GDM1 (cell line): ENCODE measurements at regions not wholly inside any gene's neighbourhood (a gene's known extent, or its start where the extent isn't known, plus 50 kb on each side); places are given as distances from the start of the nearest gene placed in this dataset.

Experiments
- DNase-seq: peaks from one replicate; lab custom pipeline; 2025; lab: John Stamatoyannopoulos, UW

DNA sequence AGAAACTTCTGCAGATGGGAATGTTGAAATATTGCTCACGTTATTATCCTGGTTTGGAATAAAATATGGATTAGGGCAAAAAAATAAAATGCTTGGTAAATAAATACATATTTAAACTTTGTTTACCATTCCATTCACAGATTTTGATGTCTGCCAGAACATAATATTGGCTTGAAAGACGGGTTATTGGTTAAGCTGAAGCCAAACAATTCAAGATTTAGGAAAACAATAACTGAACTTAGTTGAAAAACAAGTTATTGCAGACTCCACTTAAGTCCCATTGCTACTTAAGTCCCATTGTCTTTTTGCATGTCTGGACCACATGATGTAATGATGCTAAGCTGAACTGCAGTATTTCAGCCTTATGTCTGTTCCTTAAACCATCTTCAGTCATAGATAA, 722.5 kb downstream of the FAT4 start:
- no peak for DNase-seq

DNA sequence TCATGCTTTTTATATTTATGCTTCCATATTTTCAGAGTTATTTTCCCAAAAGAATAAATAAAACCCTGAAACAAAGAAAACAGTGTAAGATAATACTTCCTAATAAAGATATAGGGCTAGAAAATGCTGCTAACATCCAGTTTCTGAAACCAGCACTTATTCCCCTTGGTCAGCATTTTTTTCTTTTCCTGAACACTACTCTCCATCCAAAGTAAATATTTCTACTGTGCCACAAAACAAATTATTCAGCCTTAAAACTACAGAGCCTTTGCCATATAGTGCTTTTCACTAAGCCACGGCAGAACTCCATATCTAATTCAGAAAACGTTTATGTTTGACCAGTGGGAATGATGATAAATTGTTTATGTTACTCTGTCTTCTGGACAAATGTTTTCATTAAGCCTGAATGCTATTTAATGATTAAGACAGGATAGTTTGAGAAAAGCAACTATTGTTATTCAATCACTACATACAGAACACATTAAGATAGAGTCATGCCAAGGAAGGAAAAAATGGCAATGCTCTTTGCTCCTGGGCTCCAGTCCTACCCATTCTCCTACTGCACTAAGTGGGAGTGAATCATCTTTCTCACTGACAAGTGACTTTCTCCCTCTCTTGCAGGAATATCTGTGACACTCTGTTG, 723.9 kb downstream of the FAT4 start:
- DNase-seq, result no peak

DNA sequence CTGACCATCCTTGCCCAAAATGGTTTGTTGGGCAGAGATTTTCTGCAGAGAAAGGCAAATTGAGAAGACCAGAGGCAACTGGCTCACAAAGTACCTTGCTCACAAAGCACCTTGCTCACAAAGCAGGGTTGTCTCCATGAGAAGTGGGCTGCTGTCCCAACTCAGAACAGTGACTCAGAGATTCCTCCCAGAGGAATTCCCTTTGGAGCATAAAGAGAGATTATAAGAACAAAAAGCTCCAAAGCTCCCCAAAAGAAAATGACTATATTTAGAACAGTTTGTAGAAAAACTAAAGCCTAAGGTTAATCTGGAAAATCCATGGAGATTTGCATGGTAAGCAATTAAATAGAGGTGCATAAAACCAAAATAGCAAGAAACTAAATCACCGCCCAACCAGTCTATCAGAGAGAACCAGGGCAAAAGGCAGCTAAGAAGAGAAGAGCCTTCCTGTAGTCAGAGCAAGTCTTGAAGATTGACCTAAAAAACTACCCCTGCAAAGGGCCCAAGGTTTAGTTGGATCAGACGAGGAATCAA, 731.4 kb downstream of the FAT4 start:
- DNase-seq, result no peak

DNA sequence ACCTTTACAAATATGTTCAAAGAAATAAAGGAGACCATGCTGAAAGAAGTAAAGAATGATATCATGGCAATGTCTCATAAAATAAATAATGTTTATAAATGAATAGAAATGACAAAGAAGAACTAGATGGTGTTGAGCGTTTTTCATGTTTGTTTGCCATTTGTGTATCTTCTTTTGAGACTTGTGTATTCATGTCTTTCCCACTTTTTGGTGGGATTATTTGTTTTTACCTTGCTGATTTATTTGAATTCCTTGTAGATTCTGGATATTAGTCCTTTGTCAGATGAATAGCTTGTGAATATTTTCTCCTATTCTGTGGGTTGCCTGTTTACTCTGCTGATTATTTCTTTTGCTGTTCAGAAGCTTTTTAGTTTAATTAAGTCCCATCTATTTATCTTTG, 732.4 kb downstream of the FAT4 start:
- DNase-seq, result no peak

DNA sequence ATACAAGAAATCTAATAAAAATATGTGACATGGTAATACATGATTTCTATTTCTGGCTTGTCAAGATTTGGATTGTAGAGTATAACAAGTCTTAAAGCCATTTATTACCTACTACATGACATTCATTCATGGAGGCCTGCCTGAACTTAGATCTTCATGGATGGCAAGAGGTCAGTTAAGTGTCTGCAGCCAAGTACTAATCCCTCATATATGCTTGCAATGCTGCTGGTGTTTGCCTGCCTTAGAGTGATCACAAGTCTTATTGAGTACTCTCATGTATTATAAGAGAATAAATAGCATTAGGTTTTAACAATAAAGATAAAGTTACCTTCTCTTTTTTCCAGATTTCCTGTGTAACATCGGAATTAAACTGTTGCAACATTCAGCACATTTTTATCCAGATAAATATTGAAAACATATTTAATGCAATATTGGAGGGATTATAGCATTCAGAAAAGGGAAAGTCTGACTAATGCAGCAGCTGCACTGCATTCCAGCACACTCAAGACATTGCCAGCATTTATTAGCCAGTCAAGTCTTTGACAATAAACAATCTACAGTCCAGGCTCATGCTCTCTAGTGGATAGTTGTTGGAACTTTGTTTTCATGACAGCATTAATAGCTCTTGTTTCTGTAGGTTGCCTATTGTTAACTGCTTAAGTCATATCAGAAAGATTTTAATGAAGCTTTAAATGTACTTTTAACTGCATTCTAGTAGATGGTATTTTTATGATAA, 737.1 kb downstream of the FAT4 start:
- DNase-seq, result no peak

DNA sequence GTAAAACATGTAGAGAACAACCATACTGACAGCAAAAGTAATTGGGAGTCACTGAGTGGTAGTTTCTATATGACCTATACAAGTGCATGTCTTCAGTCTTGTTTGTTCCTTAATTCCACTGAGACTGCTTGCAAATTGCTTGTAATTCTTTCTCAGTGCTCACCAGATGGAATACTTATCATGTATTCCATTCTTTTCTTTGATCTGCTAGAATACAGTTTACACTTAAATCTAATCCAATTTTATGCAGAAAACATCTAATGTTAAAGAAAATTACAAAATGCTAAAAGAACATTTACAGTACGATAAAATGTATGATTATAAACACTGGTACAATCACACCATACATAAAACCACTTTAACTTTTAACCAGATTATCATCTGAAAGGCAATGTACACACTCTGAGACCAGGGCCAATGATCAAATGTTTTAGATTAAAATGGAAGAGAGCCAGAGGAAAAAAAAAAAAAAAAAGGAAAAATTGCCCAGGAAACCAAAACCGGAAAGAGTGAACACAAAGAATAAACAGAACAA, 741.4 kb downstream of the FAT4 start:
- DNase-seq, result no peak

DNA sequence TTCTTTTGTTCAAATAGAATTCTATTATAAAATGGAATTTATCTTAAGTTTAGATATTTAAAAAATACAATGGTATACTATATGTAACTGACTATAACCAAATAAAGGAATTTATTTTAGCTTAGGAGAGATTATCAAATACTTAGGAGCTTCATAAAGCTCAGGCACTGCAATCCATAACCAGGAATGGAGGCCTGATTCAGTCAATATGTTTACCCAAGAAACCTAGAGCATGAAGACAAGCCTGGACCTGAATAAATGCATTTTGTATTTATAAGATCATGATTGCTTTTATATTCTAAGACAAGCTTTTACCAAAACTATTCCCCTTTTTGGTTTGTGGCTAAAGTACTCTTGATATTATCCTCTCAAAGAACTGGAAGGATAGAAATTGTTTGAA, 742.6 kb downstream of the FAT4 start:
- DNase-seq, result no peak

DNA sequence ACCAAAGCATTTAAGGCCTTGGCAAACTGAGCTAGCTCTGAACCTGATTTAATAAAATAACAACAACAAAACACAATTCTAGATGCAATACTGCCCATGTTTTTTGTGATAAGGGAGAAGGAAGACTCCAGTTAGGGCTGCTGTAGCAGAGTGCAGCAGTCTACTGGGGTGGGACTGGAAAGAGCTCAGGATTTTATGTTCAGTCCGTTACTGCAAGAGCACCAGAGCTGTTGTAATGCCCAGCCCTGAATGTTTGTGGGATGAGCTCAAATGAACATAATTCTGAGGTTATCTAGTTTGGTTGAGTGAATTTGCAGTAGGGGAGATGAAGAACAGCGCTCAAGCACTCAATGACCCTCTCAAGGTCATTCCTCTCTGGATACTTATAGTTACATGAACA, 743.8 kb downstream of the FAT4 start:
- no peak for DNase-seq

DNA sequence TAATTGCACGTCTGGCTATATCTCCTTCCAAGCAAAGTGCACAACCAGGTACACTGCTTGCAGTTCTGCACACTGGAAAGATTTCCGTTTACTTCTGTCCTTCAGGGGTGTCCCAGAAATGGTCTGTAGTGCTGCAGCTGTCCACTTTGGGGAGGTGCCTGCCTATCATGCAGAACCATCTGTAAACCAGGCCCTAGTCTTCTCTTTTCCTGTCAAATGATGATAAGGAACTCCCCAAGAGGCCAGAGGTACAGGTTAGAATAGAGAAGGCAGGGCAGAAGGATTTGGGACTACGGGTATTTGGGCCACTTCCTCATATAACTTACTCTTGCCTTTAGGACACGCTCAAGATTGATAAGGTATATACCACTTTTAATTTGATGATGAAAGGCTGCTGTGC, 746.9 kb downstream of the FAT4 start:
- no peak for DNase-seq

DNA sequence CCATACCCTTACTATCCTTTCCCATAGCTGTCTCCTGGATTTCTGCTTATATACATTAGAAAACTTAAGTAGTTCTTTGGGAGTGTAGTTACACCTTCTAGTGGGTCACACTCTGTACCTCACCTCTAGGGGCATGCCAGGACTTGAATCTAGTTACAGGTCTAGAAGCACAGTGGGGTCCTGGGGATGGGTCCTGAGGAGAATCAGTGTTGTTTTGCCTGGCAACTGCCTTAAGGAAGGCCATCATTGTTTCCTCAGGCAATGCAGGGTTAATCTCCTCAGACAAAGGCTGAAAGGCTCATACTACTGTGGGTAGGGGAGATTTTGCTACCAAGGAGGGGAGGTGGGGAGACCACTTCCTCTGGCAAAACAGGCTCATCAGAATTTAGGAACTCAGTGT, 750.3 kb downstream of the FAT4 start:
- no peak for DNase-seq

DNA sequence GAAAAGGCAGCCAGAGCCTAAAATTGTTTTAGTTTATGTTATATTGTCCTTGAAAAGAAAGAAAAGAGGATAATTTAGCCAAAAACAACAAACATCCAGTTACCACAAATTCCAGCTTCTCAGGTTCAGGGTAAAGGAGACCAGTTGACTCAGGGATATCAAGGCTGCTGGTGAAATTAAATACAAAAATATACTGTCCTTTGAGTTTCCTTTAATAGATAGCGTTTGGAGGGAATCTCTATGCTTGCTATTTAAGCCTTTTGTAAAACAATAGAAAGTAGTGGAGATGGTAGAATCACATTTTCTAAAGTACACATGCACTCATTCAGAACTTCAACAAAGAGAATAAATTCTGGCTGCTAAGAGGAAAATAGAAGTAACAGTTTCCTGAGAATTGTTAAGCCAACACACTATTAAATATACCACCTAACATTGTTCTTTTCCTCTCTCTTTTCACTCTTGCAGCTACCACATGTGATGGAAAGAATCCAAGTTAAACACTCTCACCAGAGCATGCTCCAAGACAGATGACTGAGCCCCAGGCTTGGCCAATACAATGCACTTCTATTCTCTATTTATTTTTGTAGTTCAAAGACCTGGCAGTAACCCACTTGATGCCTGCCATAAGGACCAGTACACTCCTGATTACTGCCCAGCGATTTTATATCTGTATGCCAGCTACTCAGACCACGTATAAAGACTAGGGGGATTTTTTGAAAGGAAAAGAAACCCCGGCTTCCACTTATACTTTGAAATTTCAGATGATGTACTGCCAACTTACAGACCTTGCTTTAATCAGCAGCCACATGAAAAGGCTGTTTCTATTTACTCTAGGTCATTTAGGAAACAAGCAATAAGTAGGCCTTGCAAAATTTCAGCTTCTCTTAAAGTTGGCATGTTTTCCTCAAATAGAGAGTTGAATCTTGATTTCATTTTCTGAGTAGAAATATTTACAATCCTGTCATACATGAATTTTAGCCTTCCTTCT, 756.9 kb downstream of the FAT4 start:
- no peak for DNase-seq

DNA sequence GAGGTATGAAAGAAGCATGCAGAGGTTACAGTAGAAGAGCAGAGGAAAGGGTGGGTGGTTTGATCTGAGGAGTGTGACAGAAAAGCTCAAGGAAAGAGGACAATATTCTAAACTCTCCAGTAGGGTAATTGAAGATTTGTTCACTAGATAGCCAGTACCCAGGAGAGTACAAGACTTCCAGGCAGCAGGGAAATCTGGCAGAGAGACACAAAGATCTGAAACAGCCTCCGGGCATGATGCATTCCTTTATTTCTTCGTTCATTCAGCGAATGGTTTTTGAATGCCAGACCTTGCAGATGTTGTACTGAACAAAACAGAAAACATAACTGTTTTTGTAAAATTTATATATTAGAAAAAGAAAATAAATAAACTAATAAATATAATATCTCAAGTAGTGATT, 766.6 kb downstream of the FAT4 start:
- DNase-seq, result no peak

DNA sequence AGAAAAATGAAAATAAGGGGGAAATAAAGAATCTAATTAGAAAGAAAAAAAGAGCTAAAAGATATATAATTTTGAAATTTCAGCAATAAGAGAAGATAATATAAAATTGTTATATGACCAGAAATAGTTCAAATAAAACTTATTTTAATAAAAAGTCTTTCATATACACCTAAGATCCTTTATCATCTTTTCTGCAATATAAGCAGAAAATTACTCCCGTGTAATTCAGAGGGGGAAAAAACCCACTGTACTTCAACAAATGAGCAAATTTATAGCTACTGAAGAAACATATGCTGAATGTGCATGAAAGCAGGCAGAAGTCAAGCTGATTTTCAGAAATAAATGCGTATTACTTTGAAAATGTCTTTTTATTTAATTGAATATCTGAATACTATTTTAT, 771.3 kb downstream of the FAT4 start:
- DNase-seq, result no peak

DNA sequence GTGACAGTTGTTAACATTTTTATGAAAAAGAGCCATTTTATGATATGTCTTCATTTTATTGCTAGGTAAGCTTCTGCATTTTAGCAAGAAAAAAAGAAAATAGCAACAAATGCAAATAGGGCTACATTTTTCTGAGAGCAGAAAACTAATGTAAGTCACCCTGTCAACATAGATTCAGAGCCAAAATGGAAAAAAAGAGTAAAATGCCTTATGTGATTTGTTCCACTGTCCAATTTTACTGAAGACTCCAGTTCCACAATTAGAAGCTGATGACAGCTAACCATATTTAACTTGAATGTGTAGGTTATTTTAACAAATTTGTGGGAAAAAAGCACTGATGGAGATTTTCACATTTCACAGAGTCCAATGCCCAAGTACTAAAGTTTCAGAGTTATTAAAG, 772.3 kb downstream of the FAT4 start:
- no peak for DNase-seq

DNA sequence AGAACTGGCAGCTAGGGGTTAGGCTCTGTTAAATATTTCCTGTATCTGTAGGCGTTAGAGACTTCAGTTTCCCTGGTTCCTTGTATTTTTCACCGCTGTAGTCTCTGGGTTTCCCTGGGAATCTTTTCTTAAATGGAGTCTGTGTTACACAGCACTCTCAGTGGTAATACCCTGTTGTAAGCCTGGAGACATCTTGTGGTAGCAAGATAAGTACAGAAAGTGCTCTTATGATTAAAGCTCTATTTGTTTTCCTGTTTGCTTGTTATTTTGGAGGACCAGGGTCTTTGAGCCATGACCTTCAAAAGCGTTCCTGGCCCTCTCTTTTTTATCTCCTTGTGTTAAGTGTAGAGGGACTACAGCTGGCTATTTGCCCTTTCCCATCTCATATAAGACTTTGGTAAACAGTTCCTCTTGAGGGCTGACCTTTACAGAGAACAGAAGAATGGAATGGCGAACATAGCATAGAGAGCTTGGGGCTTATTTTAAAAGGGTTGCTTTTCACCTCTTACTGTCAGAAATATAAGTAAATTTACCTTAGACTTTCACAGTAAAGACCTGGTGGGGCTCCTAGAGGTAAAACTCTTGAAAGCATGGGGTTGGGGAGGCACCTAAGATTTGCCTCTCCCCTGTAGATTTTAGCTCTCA, 782.5 kb downstream of the FAT4 start:
- no peak for DNase-seq

DNA sequence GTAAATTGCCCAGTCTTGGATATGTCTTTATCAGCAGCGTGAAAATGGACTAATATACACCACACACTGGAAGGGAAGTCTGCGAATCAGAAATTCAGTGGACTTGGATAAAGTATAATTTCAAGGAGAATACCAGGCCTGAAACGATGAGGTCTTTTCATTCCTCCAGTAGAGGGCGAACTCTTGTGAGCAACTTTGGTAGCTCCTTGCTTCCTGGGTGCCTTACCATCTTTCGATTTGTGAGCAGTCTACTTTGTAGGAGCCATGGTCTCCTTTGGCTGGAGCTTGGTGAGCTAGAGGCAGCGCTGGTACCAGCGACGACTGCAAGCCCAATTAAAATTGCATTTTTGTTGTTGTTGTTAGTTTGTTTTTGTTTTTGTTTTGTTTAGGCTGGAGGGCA, 791.9 kb downstream of the FAT4 start:
- no peak for DNase-seq

DNA sequence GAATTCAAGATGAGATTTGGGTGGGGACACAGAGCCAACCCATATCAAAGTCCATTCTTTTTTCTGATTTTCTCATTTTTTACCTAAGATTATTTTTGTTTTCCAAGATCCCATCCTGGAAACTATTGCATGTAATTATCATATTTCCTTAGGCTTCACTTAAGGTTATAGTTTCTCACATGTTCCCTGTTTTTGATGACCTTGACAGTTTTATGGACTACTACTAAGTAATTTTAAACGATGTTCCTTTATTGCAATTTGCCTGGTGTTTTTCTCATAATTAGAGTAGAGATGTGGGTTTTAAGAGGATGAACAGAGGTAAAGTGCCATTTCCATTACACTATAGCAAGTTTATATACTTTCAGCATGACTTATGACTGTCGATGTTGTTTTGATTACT, 795.1 kb downstream of the FAT4 start:
- DNase-seq, result no peak

DNA sequence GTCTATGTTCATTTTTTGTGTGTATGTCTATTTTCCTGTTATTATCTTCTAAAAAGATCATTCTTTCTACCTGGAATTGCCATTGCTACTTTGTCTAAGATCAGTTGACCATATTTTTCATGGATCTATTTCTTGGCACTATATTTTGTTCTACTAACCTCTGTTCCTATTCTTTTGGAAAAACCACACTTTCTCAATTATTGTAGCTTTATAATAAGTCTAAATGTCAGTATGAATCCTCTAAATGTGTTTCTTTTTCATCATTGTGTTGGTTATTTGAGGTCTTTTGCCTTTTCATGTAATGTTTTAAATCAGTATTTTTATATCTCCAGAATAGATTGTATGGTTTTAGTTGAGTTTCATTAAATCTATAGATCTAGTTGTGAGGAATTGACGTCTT, 798.3 kb downstream of the FAT4 start:
- DNase-seq, result no peak

DNA sequence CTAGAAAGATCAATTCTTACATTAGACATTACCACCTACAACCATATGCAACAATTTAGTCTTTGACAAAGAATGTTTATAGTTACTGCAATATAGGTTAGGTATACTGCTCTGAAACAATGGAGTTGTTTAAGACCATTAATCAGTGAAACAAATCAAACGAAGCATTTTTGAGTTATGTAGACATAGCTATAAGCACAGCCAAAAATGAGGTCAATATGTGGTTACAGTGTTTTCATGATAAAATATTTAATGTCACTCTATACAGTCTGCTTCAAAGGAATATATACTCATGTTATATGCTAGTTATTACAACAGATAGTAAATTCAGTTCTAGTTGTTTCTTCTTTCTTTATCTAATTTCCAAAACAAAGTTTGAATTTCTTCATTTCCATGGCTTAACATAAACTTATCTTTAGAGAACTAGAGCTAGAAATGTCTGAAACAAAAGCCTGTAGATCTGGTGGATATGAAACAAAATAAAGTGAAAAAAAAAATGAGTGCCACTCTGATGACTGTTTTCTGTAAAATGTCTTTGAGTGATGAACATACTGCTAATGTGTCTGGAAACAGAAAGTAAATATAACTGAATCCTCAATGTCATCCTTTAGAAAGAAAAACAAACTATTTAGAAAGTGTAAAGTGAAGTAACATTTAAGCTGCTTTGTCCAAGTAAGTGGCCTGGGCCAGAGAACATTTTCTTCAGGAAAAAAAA, 809.0 kb downstream of the FAT4 start:
- DNase-seq, result no peak

DNA sequence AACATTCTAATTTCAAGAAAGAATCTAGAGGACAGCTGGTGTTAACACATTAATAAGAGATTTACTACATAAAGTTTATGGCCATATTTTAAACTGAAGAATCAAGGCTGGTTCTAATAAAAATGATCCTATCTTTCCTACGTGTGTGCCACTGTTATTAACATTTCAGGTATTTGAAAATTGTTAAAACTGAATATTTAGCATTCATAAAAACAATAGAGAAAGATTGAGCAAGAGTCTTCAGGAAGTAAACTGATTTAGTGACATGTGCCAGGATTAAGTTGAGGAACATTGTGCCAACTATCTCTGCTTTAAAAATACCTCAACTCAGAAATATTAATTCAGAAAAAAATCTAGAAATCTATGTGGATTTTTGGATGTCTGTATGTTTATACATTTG, 810.1 kb downstream of the FAT4 start:
- no peak for DNase-seq

DNA sequence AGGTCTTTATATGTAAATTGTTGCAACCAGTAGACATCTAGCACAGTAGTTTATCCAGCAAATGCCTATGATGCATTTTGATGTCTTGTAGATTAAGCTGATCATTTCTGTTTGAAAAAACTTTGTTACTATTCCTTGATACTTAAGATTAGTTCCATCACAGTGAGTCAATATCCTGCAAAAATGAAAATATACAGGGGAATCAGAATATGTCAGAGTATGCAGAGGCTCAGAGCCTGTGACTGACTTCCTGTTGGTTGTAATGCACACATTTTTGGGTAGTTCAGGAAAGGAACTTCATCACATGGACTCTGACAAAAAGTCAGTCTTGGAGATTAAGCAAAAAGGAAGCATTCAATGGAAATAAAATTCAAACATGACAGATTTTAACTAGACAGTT, 815.5 kb downstream of the FAT4 start:
- no peak for DNase-seq
